IgD-negative memory B cell (primary cell): ENCODE measurements at regions not wholly inside any gene's neighbourhood (a gene's known extent, or its start where the extent isn't known, plus 50 kb on each side); places are given as distances from the start of the nearest gene placed in this dataset.
A peak's percentile ranks its signal among the peaks of the same experiment; 100 is the strongest.
"Not testable (repeated sequence)": the region's sequence is repeated elsewhere in the genome, so short reads cannot be mapped to it uniquely, and the experiment has no call there.

ENCODE experiments used
- H3K27ac Mint-ChIP-seq, 3 donors: one replicate each; pipeline ENCODE4 v1.8.0; 2020 to 2022; ENCODE audit warnings: mild to moderate bottlenecking in 3 of 3, mixed read lengths in 3 of 3, moderate library complexity in 1 of 3
- H3K27me3 Mint-ChIP-seq: one replicate; pipeline ENCODE4 v1.8.0; 2021; ENCODE audit warnings: mixed read lengths
- H3K36me3 Mint-ChIP-seq: one replicate; pipeline ENCODE4 v1.8.0; 2020; ENCODE audit warnings: mild to moderate bottlenecking, mixed read lengths
- H3K4me1 Mint-ChIP-seq, 3 donors: one replicate each; pipeline ENCODE4 v1.8.0; 2020 to 2022; ENCODE audit warnings: mixed read lengths in 3 of 3, mild to moderate bottlenecking in 1 of 3
- H3K4me3 Mint-ChIP-seq, 4 donors: one replicate each; pipeline ENCODE4 v1.8.0; 2020 to 2022; ENCODE audit warnings: mild to moderate bottlenecking in 4 of 4, mixed read lengths in 4 of 4, moderate library complexity in 3 of 4
- H3K9me3 Mint-ChIP-seq, 3 donors: one replicate each; pipeline ENCODE4 v1.8.0; 2020 to 2021; ENCODE audit warnings: mixed read lengths in 3 of 3, mild to moderate bottlenecking in 1 of 3

DNA sequence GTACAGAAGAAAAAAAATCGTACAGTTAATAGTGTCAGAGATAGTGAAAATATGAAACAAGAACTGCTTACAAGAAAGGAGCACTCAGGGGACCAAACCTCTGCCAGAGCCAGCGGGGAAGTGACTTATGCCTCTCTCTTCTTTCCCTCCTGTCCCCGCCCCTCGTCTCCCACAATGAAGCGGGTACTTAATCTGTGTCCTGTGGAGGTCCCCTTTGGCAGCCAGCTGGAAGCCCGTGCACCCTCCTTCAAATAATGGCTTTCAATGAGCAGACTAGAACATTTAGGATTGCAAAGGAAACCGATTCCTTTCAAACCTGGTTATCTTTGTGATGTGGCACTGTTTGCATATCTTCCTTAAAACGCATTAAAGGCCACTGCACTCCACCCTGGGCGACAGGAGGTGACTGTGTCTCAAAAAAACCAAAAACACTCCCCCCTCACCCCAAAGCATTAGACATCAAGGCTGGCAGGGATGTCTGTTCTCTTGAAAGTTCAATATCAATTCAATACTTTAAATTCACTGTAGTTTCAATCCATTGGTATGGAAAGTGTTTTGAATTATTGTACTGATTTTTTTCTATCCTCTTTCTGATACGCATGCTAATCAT is 51.7 kb downstream of the PPIAL4C start:
- H3K4me3 Mint-ChIP-seq, result peak overlapping the region; percentile 77 to 99 (median 90)
- not testable (repeated sequence) for H3K36me3 Mint-ChIP-seq, H3K27me3 Mint-ChIP-seq, H3K9me3 Mint-ChIP-seq
- H3K27ac Mint-ChIP-seq, result peak overlapping the region in 2 of 3 donors; percentile 99 to 100
- peaks cover 6 to 18% (median 16%) of the 10 kb centered on the region in 3 donors for H3K4me1 Mint-ChIP-seq

DNA sequence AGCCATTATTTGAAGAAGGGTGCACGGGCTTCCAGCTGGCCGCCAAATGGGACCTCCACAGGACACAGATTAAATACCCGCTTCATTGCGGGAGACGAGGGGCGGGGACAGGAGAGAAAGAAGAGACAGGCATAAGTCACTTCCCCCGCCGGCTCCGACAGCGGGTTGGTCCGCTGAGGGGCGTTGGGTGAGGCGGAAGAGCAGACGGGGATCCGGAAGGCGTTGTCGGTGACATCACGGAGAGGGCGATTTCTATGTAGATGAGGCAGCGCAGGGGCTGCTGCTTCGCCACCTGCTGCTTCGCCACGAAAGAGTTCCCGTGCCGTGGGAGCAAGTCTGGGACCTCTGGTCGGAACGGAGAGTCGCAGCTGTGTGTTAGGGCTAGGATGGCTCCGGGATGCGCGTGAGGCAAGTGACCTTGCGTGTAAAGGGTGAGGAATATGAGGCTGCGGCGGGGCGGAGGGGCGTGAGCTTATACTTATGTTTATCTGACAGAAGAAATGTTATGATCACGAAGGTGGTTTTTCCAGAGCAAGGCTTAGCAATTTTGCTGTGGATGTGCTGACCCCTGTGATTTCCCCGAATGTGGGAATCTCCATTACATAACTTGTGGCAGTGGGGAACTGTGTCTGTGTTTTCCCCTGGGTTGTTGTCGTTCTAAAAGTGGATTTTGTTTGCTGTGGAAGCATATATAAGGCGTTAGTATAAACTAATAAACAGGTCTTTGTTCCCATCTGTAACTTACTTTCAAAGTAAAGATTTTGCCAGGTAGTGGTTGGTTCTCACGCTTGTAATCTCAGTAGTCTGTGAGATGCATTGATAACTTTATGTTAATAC is 52.9 kb downstream of the PPIAL4C start:
- H3K4me1 Mint-ChIP-seq, result peaks cover 6 to 18% (median 16%) of the 10 kb centered on the region in 3 donors
- not testable (repeated sequence) for H3K27me3 Mint-ChIP-seq, H3K9me3 Mint-ChIP-seq, H3K36me3 Mint-ChIP-seq
- H3K4me3 Mint-ChIP-seq, result peak overlapping the region; percentile 83 to 99 (median 97)
- peak overlapping the region; percentile 91 to 100 (median 99) for H3K27ac Mint-ChIP-seq

DNA sequence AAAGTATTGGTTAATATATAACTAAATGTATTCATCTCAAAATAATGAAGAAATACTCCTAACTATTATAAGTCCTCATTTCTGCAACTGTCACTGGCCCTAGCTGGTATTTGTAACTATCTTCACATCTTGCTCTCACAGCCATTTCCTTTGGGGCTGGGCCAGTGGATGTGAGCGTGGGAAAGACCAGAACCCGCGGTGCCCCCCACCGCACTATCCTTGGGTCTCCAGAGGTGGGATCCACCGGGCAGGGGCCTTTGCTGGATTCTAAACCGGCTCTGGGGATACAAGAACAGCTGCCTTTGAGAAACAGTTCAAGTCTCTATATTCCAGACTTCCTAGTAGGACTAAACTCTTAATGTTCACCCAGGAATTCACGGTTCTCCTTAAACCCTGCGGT is 54.8 kb downstream of the PPIAL4C start:
- not testable (repeated sequence) for H3K9me3 Mint-ChIP-seq, H3K27me3 Mint-ChIP-seq, H3K36me3 Mint-ChIP-seq
- Mint-ChIP-seq H3K4me1 (peaks cover 6 to 17% (median 16%) of the 10 kb centered on the region in 3 donors), H3K4me3 (peak overlapping the region in 1 of 4 donors; percentile 43), H3K27ac (peak overlapping the region in 2 of 3 donors; percentile 39 to 60)

DNA sequence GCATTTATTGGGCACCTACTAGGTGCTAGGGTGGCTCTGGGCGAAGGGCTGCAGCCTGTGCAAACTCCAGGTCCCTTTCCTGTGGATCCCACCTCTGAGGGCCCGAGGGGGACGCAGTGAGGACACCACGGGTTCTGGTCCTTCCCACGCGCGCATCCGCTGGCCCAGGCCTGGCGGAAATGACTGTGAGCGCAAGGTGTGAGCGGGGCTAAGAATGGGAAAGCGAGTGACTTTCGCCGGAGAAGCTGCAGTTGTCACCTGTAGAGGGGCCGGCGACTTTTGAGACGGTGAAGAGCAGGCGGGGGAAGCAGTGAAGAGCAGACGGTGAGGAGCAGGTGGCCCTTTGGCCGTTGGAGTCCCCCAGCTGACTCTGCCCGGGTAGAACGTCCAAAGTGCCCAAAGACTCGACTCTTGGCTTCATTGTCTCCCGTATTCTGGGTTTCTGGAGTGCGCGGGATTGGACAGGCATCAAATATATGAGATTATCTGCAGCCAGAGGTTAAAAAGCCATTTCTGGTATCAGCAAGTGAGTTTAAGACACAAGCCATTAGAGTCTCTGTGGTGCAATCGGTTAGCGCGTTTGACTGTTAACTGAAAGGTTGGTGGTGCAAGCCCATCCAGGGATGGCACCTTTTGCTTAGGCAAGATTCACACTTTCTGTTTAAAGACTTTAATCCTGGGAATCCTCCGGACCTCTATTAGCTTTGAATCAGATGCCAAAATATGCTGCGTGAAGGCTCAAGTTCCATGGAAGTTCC is 55.4 kb downstream of the PPIAL4C start:
- H3K36me3 Mint-ChIP-seq, H3K9me3 Mint-ChIP-seq, H3K27me3 Mint-ChIP-seq: not testable (repeated sequence)
- Mint-ChIP-seq H3K4me3 (peak overlapping the region in 1 of 4 donors; percentile 43), H3K4me1 (peaks cover 1 to 11% (median 10%) of the 10 kb centered on the region in 3 donors), H3K27ac (peak overlapping the region in 1 of 3 donors; percentile 60)

DNA sequence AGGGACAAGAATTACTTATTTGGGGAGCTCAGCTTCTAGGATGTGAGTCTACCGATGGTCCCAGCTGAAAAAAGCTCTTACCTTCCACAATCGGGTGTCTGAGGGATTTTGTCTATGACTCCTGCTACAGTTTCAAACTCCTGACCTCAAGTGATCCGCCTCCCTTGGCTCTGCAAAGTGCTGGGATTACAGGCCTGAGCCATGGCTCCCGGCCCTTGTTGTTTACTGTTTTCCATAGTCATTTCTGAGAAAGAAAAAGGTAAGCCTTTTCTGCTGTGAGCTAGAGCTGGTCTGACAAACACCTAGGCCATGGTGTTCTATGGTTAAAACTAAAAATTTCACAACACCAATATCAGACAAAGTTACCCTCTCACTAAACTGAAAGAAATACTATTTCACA is 57.5 kb downstream of the PPIAL4C start:
- not testable (repeated sequence) for H3K36me3 Mint-ChIP-seq, H3K27me3 Mint-ChIP-seq, H3K4me1 Mint-ChIP-seq, H3K9me3 Mint-ChIP-seq, H3K4me3 Mint-ChIP-seq, H3K27ac Mint-ChIP-seq

DNA sequence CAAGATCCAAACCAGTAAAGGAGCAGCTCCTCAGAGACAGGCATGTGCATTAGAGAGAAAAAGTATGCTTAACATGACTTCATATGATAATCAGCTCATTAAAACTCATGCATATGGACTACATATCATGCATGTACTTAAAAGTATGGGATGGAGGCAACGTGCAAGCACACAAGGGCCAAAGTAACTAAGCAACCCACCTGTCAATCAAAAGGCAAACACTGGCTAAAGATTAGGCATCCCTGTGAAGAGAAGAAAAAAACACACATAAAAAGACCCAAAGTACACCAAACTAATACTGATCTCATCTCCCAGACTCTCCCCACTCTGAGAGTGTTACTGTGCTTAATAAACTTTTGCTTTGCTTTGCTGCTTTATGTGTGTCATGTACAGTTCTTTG is 61.2 kb downstream of the PPIAL4C start:
- not testable (repeated sequence) for H3K27me3 Mint-ChIP-seq, H3K4me1 Mint-ChIP-seq, H3K27ac Mint-ChIP-seq, H3K9me3 Mint-ChIP-seq, H3K36me3 Mint-ChIP-seq
- peak overlapping the region in 1 of 4 donors; percentile 51 for H3K4me3 Mint-ChIP-seq

DNA sequence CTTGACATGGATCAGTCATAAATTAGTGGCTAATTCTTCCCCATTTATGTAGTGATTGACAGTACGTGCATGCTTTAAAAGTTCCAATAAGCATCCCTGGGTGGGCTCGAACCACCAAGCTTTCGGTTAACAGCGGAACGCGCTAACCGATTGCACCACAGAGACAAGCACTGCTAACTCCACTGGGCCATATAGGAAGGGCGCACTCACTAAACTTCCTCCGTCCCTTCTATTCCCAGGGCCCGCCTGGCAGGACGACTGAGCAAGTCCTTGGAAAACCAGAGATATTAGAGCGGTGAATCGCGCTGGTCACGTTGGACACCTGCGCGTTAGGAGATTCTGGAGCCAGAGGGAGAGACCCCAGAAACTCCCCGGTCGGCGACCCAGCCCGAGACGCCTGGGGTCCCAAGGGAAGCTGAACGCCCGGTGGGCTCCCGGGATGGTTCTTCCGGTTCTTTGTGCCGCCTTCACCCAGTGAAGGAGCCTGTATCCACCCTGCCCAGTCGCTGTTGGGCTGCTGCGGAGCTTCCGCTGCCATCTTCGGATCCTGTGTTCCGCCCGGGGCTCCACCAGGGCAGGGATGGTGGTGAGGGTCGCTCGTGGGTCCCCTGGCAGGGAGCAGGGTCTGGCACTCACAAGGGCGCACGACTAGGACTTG is 62.8 kb downstream of the PPIAL4C start:
- Mint-ChIP-seq H3K4me3 (peak overlapping the region; percentile 84 to 95 (median 91)), H3K27ac (peak overlapping the region in 1 of 3 donors; percentile 71)
- not testable (repeated sequence) for H3K4me1 Mint-ChIP-seq, H3K36me3 Mint-ChIP-seq, H3K27me3 Mint-ChIP-seq, H3K9me3 Mint-ChIP-seq

DNA sequence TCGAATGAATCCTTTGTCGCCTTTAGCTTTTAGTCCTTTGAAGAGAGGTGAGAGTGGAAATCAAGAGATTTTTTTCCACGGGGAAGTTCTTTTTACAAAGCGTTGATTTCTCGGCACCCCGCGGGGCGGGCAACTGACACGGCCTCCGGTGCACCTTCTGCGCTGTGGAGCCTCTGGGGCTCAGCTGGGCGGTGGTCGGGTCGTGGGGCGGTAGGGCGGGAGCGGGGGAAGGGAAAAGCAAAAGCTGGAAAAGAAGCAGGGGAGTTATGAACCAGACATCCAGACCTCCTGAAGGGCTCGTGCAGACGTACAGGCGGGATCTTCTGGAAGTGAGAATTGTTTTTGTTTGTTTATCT is 63.3 kb downstream of the PPIAL4C start:
- H3K27me3 Mint-ChIP-seq, H3K9me3 Mint-ChIP-seq, H3K27ac Mint-ChIP-seq, H3K4me1 Mint-ChIP-seq, H3K36me3 Mint-ChIP-seq: not testable (repeated sequence)
- H3K4me3 Mint-ChIP-seq, result peak overlapping the region; percentile 60 to 95 (median 74)

DNA sequence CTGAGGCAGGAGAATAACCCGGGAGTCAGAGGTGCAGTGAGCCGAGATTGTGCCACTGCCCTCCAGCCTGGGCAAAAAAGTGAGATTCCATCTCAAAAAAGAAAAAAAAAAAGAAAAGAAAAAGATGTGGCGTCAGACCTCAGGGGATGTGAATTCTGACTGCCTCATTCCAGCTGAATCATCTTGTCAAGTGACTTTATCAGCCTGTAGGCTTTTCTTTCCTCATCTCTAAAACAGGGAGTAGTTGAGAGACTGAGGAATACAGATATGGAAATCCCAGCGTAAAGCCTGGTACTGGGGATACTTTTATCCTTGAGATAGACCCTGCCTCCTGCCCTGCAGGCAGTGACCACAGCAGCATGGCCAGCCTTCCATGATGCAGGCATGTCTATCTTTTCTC is 74.1 kb downstream of the PPIAL4C start:
- H3K27ac Mint-ChIP-seq, H3K9me3 Mint-ChIP-seq, H3K4me3 Mint-ChIP-seq, H3K36me3 Mint-ChIP-seq, H3K27me3 Mint-ChIP-seq, H3K4me1 Mint-ChIP-seq: not testable (repeated sequence)

DNA sequence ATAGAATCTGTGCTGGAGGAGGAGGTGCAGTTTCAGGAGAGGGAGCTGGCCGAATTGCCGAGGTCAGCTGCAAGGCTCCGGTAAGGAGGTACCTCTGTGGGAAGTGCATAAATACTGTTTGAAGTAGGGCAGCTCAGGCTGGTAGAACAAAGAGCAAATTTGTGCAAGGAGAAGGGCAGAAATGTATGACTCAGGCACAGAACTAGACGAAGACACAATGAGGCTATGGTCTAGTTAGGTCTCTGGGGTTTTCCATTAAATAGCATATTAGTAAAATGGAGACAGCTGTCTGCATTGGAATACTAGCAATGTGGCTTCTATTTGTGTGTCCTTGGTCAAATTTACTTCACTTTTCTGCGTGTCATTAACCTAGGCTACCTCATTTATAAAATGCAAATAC is 74.5 kb downstream of the PPIAL4C start:
- H3K36me3 Mint-ChIP-seq, H3K27me3 Mint-ChIP-seq, H3K27ac Mint-ChIP-seq, H3K4me3 Mint-ChIP-seq, H3K4me1 Mint-ChIP-seq, H3K9me3 Mint-ChIP-seq: not testable (repeated sequence)

DNA sequence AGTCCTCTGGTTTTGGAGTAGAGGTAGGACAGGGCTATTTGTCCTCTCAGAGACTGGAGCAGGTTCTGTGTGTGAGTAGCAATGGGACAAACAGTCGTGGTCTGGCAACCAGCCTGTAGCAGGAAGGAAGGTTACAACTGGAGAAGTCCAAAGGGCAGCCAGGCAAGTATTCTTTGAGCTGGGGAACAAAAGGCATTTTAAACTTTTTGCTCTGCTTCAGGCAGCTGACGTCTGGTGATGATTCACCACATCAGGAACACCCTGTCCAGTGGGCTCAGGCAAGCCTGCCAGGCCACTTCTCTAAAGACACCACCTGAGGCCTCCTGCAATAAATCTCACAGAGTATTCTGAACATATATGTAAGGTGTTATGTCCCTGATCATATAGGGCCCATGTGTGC is 81.0 kb downstream of the PPIAL4C start:
- not testable (repeated sequence) for H3K9me3 Mint-ChIP-seq, H3K36me3 Mint-ChIP-seq, H3K27me3 Mint-ChIP-seq, H3K4me1 Mint-ChIP-seq, H3K27ac Mint-ChIP-seq, H3K4me3 Mint-ChIP-seq

DNA sequence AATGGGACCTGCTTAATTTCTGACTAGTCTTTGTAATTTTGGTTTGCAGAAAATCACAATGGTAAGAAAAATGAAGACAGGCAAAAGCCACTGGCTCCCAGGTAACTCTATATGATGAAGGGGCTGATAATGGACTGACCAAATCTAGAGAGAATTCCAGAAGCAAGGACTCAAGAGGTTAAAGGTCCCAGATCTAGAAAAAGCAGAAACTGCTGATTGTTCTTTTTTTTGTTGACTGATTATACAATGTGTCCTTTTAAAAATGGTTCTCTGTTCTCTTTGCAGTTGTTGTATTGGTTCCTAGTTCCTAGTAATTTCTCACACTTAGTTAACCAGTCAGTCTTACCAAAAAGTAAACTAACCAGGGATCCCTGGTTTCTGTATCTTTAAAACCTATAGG is 81.4 kb downstream of the PPIAL4C start:
- not testable (repeated sequence) for H3K27ac Mint-ChIP-seq, H3K4me1 Mint-ChIP-seq, H3K27me3 Mint-ChIP-seq, H3K9me3 Mint-ChIP-seq, H3K4me3 Mint-ChIP-seq, H3K36me3 Mint-ChIP-seq

DNA sequence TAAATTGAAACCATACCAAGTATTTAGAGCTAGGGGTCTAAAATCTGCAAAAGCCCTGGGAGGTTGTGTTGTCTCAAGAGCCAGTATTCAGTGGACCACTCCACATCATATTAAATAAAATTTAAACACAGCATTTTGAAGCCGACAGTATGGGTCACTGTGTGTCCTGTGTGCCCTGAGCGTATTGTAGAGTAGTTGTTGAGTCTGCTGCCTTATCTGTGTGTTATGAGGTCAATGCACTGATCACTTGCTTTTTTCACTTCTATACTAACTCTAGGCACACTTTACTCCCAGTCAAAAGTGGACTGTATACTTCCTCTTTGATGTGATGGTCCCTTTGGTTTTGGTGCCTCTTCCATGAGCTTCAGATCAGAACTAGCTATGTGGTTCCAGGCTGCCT is 81.9 kb downstream of the PPIAL4C start:
- not testable (repeated sequence) for H3K36me3 Mint-ChIP-seq, H3K27me3 Mint-ChIP-seq, H3K4me1 Mint-ChIP-seq, H3K4me3 Mint-ChIP-seq, H3K27ac Mint-ChIP-seq, H3K9me3 Mint-ChIP-seq

DNA sequence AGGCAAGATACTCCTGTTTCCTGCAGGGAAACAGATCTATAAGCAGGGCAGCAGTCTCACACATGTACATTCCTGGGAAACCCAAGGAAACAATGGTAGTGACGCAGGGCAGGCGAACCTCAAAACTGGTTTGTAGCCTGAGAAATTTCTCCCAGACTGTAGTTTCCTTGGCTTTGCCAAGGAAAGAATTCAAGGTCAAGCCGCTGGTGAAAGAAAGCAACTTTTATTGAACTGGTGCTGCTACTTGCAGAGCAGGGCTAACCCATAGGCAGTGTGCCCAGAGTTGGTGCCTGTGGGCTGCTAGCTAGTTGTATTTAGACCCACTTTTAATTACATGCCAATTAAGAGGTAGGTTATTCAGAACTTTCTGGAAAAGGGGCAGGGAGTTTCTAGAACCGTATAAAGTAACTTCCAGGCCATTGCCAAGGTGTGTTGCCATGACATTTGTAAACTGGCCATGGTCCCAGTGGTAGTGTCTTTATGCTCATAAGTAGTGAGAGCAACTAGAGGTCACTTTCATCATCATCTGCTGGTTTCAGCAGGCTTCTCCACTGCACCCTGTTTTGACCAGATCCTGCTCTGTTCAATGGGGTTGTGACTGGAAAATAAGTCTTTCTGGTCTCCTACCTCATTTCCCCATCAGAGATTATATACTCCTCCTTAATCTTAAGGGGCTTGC is 89.7 kb downstream of the PPIAL4C start:
- H3K9me3 Mint-ChIP-seq, H3K36me3 Mint-ChIP-seq, H3K4me3 Mint-ChIP-seq, H3K27me3 Mint-ChIP-seq, H3K27ac Mint-ChIP-seq, H3K4me1 Mint-ChIP-seq: not testable (repeated sequence)

DNA sequence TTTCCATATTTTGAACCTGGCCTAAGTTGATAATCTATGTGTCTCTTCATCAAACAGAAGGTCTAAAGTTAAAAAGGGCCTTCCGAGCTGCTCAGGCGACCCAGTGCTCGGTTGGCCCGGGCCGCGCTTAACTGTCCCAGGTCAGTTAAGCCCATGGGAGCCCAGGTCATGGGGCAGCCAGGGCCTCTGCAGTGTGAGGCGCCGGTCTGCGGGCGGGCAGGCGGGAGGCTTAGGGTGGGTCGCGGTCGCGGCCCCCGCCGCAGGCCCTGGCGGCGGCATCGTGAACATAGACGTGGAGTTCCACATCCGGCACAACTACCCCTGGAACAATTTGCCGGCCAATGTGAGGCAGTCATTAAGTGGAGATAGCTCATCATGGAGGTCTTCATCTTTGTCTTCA is 91.3 kb downstream of the PPIAL4C start:
- not testable (repeated sequence) for H3K27ac Mint-ChIP-seq, H3K4me3 Mint-ChIP-seq

More for the DNA sequence above, 91.3 kb downstream of the PPIAL4C start:
- not testable (repeated sequence) for H3K4me1 Mint-ChIP-seq, H3K9me3 Mint-ChIP-seq, H3K27me3 Mint-ChIP-seq, H3K36me3 Mint-ChIP-seq
